ENCODE measurements at regions not wholly inside any gene's neighbourhood (a gene's known extent, or its start where the extent isn't known, plus 50 kb on each side); places are given as distances from the start of the nearest gene placed in this dataset.
"Not testable (repeated sequence)": the region's sequence is repeated elsewhere in the genome, so short reads cannot be mapped to it uniquely, and the experiment has no call there.

- H3K23ac ChIP-seq (ENCODE audit: low read length), result no peak overlapping the region
- no peak overlapping the region for H3K4me3 ChIP-seq (ENCODE audit: low read length)
- no peak overlapping the region for H3K27ac ChIP-seq (ENCODE audit: low read depth, low read length)
- no peak overlapping the region for H3K4me2 ChIP-seq (ENCODE audit: low read length)
- H3K56ac ChIP-seq (ENCODE audit: low read length), result no peak overlapping the region
- H2BK120ac ChIP-seq (ENCODE audit: low read depth, low read length), result no peak overlapping the region
- no peak overlapping the region for H3K9ac ChIP-seq (ENCODE audit: low read length)
- H2BK15ac ChIP-seq (replicated peaks; ENCODE audit: low read depth), result no peak overlapping the region
- H3K18ac ChIP-seq (ENCODE audit: low read length), result no peak overlapping the region
- no peak overlapping the region for H4K8ac ChIP-seq (ENCODE audit: low read depth, low read length)
- H2AK5ac ChIP-seq (ENCODE audit: low read length), result no peak overlapping the region
- no peak for DNase-seq
- H3K79me1 ChIP-seq (ENCODE audit: low read length), result no peaks in the 10 kb centered on the region
- H4K5ac ChIP-seq (ENCODE audit: low read length), result no peak overlapping the region
- no peaks in the 10 kb centered on the region for H3K27me3 ChIP-seq (ENCODE audit: insufficient read depth, low read length, poor library complexity)
- no peak overlapping the region for H3K4ac ChIP-seq (ENCODE audit: low read depth, low read length)
- no peaks in the 10 kb centered on the region for H3K79me2 ChIP-seq (ENCODE audit: control insufficient read depth, insufficient read depth, low read length)
- H3K36me3 ChIP-seq (ENCODE audit: control insufficient read depth, insufficient read depth, low read length), result no peaks in the 10 kb centered on the region
- H2BK5ac ChIP-seq (ENCODE audit: low read length), result no peak overlapping the region
- no peaks in the 10 kb centered on the region for H3K4me1 ChIP-seq (ENCODE audit: control insufficient read depth, low read depth, low read length)
Measured at GRCh38 chr4:134867027-134867426, 665.4 kb upstream of the PABPC4L start.

- Histone ChIP-seq H3K56ac (ENCODE audit: low read length) (no peak overlapping the region), H3K4me1 (ENCODE audit: control insufficient read depth, low read depth, low read length) (no peaks in the 10 kb centered on the region), H3K79me1 (ENCODE audit: low read length) (no peaks in the 10 kb centered on the region), H3K4me3 (ENCODE audit: low read length) (no peak overlapping the region), H3K23ac (ENCODE audit: low read length) (no peak overlapping the region), H3K27ac (ENCODE audit: low read depth, low read length) (no peak overlapping the region), H3K18ac (ENCODE audit: low read length) (no peak overlapping the region), H2BK5ac (ENCODE audit: low read length) (no peak overlapping the region), H4K8ac (ENCODE audit: low read depth, low read length) (no peak overlapping the region), H3K9ac (ENCODE audit: low read length) (no peak overlapping the region), H3K27me3 (ENCODE audit: insufficient read depth, low read length, poor library complexity) (no peaks in the 10 kb centered on the region), H3K4me2 (ENCODE audit: low read length) (no peak overlapping the region), H3K36me3 (ENCODE audit: control insufficient read depth, insufficient read depth, low read length) (no peaks in the 10 kb centered on the region), H2BK120ac (ENCODE audit: low read depth, low read length) (no peak overlapping the region), H4K5ac (ENCODE audit: low read length) (no peak overlapping the region), H3K79me2 (ENCODE audit: control insufficient read depth, insufficient read depth, low read length) (no peaks in the 10 kb centered on the region), H3K4ac (ENCODE audit: low read depth, low read length) (no peak overlapping the region), H2AK5ac (ENCODE audit: low read length) (no peak overlapping the region), H2BK15ac (replicated peaks; ENCODE audit: low read depth) (no peak overlapping the region)
- WGBS (ENCODE audit: extremely low coverage, insufficient coverage, low lambda C conversion rate), result no CpG with 5 or more reads among the region's 1 CpG
- DNase-seq, result no peak
Measured at GRCh38 chr4:134865675-134866074, 664.1 kb upstream of the PABPC4L start.

- no peak overlapping the region for H3K18ac ChIP-seq (ENCODE audit: low read length)
- H3K79me1 ChIP-seq (ENCODE audit: low read length), result no peaks in the 10 kb centered on the region
- H3K4me3 ChIP-seq (ENCODE audit: low read length), result no peak overlapping the region
- H3K36me3 ChIP-seq (ENCODE audit: control insufficient read depth, insufficient read depth, low read length), result no peaks in the 10 kb centered on the region
- H2BK120ac ChIP-seq (ENCODE audit: low read depth, low read length), result no peak overlapping the region
- no peak overlapping the region for H3K27ac ChIP-seq (ENCODE audit: low read depth, low read length)
- no CpG with 5 or more reads among the region's 2 CpGs for WGBS (ENCODE audit: extremely low coverage, insufficient coverage, low lambda C conversion rate)
- DNase-seq, result no peak
- no peaks in the 10 kb centered on the region for H3K79me2 ChIP-seq (ENCODE audit: control insufficient read depth, insufficient read depth, low read length)
- H3K4me1 ChIP-seq (ENCODE audit: control insufficient read depth, low read depth, low read length), result no peaks in the 10 kb centered on the region
- no peaks in the 10 kb centered on the region for H3K27me3 ChIP-seq (ENCODE audit: insufficient read depth, low read length, poor library complexity)
- H4K5ac ChIP-seq (ENCODE audit: low read length), result no peak overlapping the region
- no peak overlapping the region for H3K4me2 ChIP-seq (ENCODE audit: low read length)
- no peak overlapping the region for H4K8ac ChIP-seq (ENCODE audit: low read depth, low read length)
- no peak overlapping the region for H2BK15ac ChIP-seq (replicated peaks; ENCODE audit: low read depth)
- no peak overlapping the region for H2AK5ac ChIP-seq (ENCODE audit: low read length)
- no peak overlapping the region for H3K4ac ChIP-seq (ENCODE audit: low read depth, low read length)
- no peak overlapping the region for H3K23ac ChIP-seq (ENCODE audit: low read length)
- no peak overlapping the region for H2BK5ac ChIP-seq (ENCODE audit: low read length)
- H3K56ac ChIP-seq (ENCODE audit: low read length), result no peak overlapping the region
- no peak overlapping the region for H3K9ac ChIP-seq (ENCODE audit: low read length)
Measured at GRCh38 chr4:134862116-134862515, 660.5 kb upstream of the PABPC4L start.

GRCh38 chr4:134848681-134849080 lies 647.1 kb upstream of the PABPC4L start:
- Histone ChIP-seq H2AK5ac (ENCODE audit: low read length) (no peak overlapping the region), H3K36me3 (ENCODE audit: control insufficient read depth, insufficient read depth, low read length) (no peaks in the 10 kb centered on the region), H3K4ac (ENCODE audit: low read depth, low read length) (no peak overlapping the region), H3K4me1 (ENCODE audit: control insufficient read depth, low read depth, low read length) (no peaks in the 10 kb centered on the region), H3K9ac (ENCODE audit: low read length) (no peak overlapping the region), H4K8ac (ENCODE audit: low read depth, low read length) (no peak overlapping the region), H3K4me2 (ENCODE audit: low read length) (no peak overlapping the region), H3K27me3 (ENCODE audit: insufficient read depth, low read length, poor library complexity) (no peaks in the 10 kb centered on the region), H3K23ac (ENCODE audit: low read length) (no peak overlapping the region), H4K5ac (ENCODE audit: low read length) (no peak overlapping the region), H2BK15ac (replicated peaks; ENCODE audit: low read depth) (no peak overlapping the region), H3K27ac (ENCODE audit: low read depth, low read length) (no peak overlapping the region), H3K79me2 (ENCODE audit: control insufficient read depth, insufficient read depth, low read length) (no peaks in the 10 kb centered on the region), H3K79me1 (ENCODE audit: low read length) (no peaks in the 10 kb centered on the region), H3K4me3 (ENCODE audit: low read length) (no peak overlapping the region), H2BK120ac (ENCODE audit: low read depth, low read length) (no peak overlapping the region), H3K18ac (ENCODE audit: low read length) (no peak overlapping the region), H3K56ac (ENCODE audit: low read length) (no peak overlapping the region), H2BK5ac (ENCODE audit: low read length) (no peak overlapping the region)
- DNase-seq, result no peak
- no CpG with 5 or more reads among the region's 2 CpGs for WGBS (ENCODE audit: extremely low coverage, insufficient coverage, low lambda C conversion rate)

- H2BK15ac ChIP-seq (replicated peaks; ENCODE audit: low read depth); H3K79me2 ChIP-seq (ENCODE audit: control insufficient read depth, insufficient read depth, low read length); H3K27ac ChIP-seq (ENCODE audit: low read depth, low read length); H3K4ac ChIP-seq (ENCODE audit: low read depth, low read length); H3K79me1 ChIP-seq (ENCODE audit: low read length); H3K27me3 ChIP-seq (ENCODE audit: insufficient read depth, low read length, poor library complexity); H3K9ac ChIP-seq (ENCODE audit: low read length); H2BK5ac ChIP-seq (ENCODE audit: low read length); H3K4me3 ChIP-seq (ENCODE audit: low read length); H3K18ac ChIP-seq (ENCODE audit: low read length); H4K8ac ChIP-seq (ENCODE audit: low read depth, low read length); H2BK120ac ChIP-seq (ENCODE audit: low read depth, low read length); DNase-seq; H3K56ac ChIP-seq (ENCODE audit: low read length); H3K36me3 ChIP-seq (ENCODE audit: control insufficient read depth, insufficient read depth, low read length); H2AK5ac ChIP-seq (ENCODE audit: low read length); H3K4me2 ChIP-seq (ENCODE audit: low read length); H3K4me1 ChIP-seq (ENCODE audit: control insufficient read depth, low read depth, low read length); H3K23ac ChIP-seq (ENCODE audit: low read length); H4K5ac ChIP-seq (ENCODE audit: low read length): not testable (repeated sequence)
- WGBS (ENCODE audit: extremely low coverage, insufficient coverage, low lambda C conversion rate), result no CpG with 5 or more reads among the region's 7 CpGs
Measured at GRCh38 chr4:134830741-134831140, 629.2 kb upstream of the PABPC4L start.

GRCh38 chr4:134812611-134813010 lies 611.0 kb upstream of the PABPC4L start:
- H3K4me2 ChIP-seq (ENCODE audit: low read length), result no peak overlapping the region
- no peak overlapping the region for H2BK15ac ChIP-seq (replicated peaks; ENCODE audit: low read depth)
- H2BK5ac ChIP-seq (ENCODE audit: low read length), result no peak overlapping the region
- no peak overlapping the region for H3K4ac ChIP-seq (ENCODE audit: low read depth, low read length)
- H3K27me3 ChIP-seq (ENCODE audit: insufficient read depth, low read length, poor library complexity), result no peaks in the 10 kb centered on the region
- H2BK120ac ChIP-seq (ENCODE audit: low read depth, low read length), result no peak overlapping the region
- no peak overlapping the region for H3K18ac ChIP-seq (ENCODE audit: low read length)
- no CpG with 5 or more reads among the region's 3 CpGs for WGBS (ENCODE audit: extremely low coverage, insufficient coverage, low lambda C conversion rate)
- no peak overlapping the region for H3K23ac ChIP-seq (ENCODE audit: low read length)
- H3K4me1 ChIP-seq (ENCODE audit: control insufficient read depth, low read depth, low read length), result no peaks in the 10 kb centered on the region
- H3K9ac ChIP-seq (ENCODE audit: low read length), result no peak overlapping the region
- no peak overlapping the region for H3K27ac ChIP-seq (ENCODE audit: low read depth, low read length)
- no peaks in the 10 kb centered on the region for H3K79me1 ChIP-seq (ENCODE audit: low read length)
- H3K79me2 ChIP-seq (ENCODE audit: control insufficient read depth, insufficient read depth, low read length), result no peaks in the 10 kb centered on the region
- H3K4me3 ChIP-seq (ENCODE audit: low read length), result no peak overlapping the region
- H3K36me3 ChIP-seq (ENCODE audit: control insufficient read depth, insufficient read depth, low read length), result no peaks in the 10 kb centered on the region
- H4K5ac ChIP-seq (ENCODE audit: low read length), result no peak overlapping the region
- no peak overlapping the region for H4K8ac ChIP-seq (ENCODE audit: low read depth, low read length)
- H2AK5ac ChIP-seq (ENCODE audit: low read length), result no peak overlapping the region
- DNase-seq, result no peak
- no peak overlapping the region for H3K56ac ChIP-seq (ENCODE audit: low read length)
